Sigmoid colon (tissue), 6 donors: ENCODE measurements at regions not wholly inside any gene's neighbourhood (a gene's known extent, or its start where the extent isn't known, plus 50 kb on each side); places are given as distances from the start of the nearest gene placed in this dataset.

Experiments used
- DNase-seq: peaks from one replicate; pipeline ENCODE4 v3.0.0-alpha.2; 2019
- H3K27ac ChIP-seq, 4 donors: fragments of 200-600 bp; sonication (generic); one replicate each; pipeline ENCODE4 v1.5.1; 2016 to 2019; ENCODE audit warnings: mild to moderate bottlenecking in 1 of 4
- H3K27me3 ChIP-seq, 3 donors: fragments of 200-600 bp; sonication (generic); one replicate each; pipeline ENCODE4 v1.5.1; 2019; ENCODE audit warnings: mild to moderate bottlenecking in 1 of 3
- H3K36me3 ChIP-seq, 4 donors: fragments of 200-600 bp; sonication (generic); one replicate each; pipeline ENCODE4 v1.5.1; 2016 to 2019
- H3K4me1 ChIP-seq, 4 donors: fragments of 200-600 bp; sonication (generic); one replicate each; pipeline ENCODE4 v1.5.1; 2017 to 2019
- H3K4me3 ChIP-seq, 4 donors: fragments of 200-600 bp; sonication (generic); one replicate each; pipeline ENCODE4 v1.5.1; 2017 to 2019; ENCODE audit warnings: mild to moderate bottlenecking in 2 of 4, moderate library complexity in 1 of 4
- H3K9me3 ChIP-seq, 4 donors: fragments of 200-600 bp in 3 of 4; sonication (generic) in 3 of 4; one replicate each; pipeline versions ENCODE4 v1.5.1 to v1.6.1; 2013 to 2019
- CTCF ChIP-seq, 4 experiments: fragments of 450-650 bp in 3 of 4; fragments of 200-600 bp in 1 of 4; IDR thresholded peaks; one replicate each; pipeline ENCODE4 v1.5.1; 2016 to 2019; ENCODE audit warnings: antibody characterized with exemption in 4 of 4, mild to moderate bottlenecking in 3 of 4, moderate library complexity in 2 of 4
- EP300 ChIP-seq, 4 donors: sonication (generic); formaldehyde crosslinking; IDR thresholded peaks; one replicate each; pipeline ENCODE4 v1.6.1; 2017; ENCODE audit warnings: antibody characterized with exemption in 4 of 4
- POLR2A ChIP-seq, 2 donors: fragments of 450-650 bp; IDR thresholded peaks; one replicate each; pipeline ENCODE4 v1.6.1; 2016; ENCODE audit warnings: antibody characterized with exemption in 2 of 2, mild to moderate bottlenecking in 2 of 2, moderate library complexity in 2 of 2
- POLR2AphosphoS5 ChIP-seq, 4 donors: sonication (generic); formaldehyde crosslinking; IDR thresholded peaks; one replicate each; pipeline ENCODE4 v1.6.1; 2017; ENCODE audit warnings: antibody characterized with exemption in 4 of 4
- WGBS, 2 donors: extraction: QIAGEN DNeasy Blood & Tissue Kit; methylation state at CpG; one replicate each; pipeline ENCODE4 v1.1.7; 2013; 5-methylcytosine and 5-hydroxymethylcytosine counted together
- intact Hi-C: fragments of 100-400 bp; cut with DNase I; formaldehyde crosslinking; loops from one replicate; pipeline ENCODE4 v1.15.1; 2023
- donor health status: healthy with polysubstance abuse.
- donor health status: healthy.

GRCh38 chr19:34305221-34306083 lies 51.1 kb downstream of the GARRE1 start:
- H3K4me3 ChIP-seq, result no peak overlapping the region
- H3K9me3 ChIP-seq, result no peaks in the 10 kb centered on the region
- no peak overlapping the region for H3K27ac ChIP-seq
- intact Hi-C loops, result no loop called here
- WGBS, 2 donors, result 81 to 84% methylated on average over 10 of the region's 10 CpGs
- no peak for TF ChIP-seq EP300 (IDR thresholded peaks at IDR 0.05)
- TF ChIP-seq POLR2AphosphoS5 (IDR thresholded peaks at IDR 0.05), result no peak
- no peak for TF ChIP-seq POLR2A (IDR thresholded peaks at IDR 0.05)
- TF ChIP-seq CTCF (IDR thresholded peaks at IDR 0.05), result no peak
- peaks cover 0 to 5% (median 0%) of the 10 kb centered on the region in 4 donors for H3K4me1 ChIP-seq
- DNase-seq, result no peak
- no peaks in the 10 kb centered on the region for H3K27me3 ChIP-seq
- peaks cover 0 to 26% (median 12%) of the 10 kb centered on the region in 4 donors for H3K36me3 ChIP-seq

DNA sequence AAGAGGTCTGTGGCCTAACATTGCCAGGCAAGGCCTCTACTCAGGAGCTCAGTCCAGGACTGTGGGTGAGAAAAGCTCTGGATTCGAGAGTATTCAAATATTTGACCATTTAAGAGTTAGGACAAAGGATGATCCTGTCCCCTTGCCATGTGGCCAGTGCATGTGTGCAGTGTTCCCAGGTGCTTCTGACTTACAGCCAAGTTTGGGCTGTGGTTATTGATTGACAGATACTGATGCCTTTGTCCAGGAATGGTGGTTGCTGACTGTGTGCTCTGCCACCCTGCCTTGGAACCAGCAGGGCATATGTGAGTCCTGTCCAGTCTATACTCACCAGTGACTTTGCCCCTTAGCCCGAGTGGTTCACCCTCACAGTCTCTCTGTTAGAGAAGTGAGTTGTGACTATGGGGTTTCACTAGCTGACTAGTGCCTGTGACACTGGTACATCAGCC lies 51.9 kb downstream of the GARRE1 start:
- H3K4me3 ChIP-seq, result no peak overlapping the region
- no peak for TF ChIP-seq CTCF (IDR thresholded peaks at IDR 0.05)
- intact Hi-C loops, result no loop called here
- H3K4me1 ChIP-seq, result peaks cover 0 to 5% (median 0%) of the 10 kb centered on the region in 4 donors
- H3K27me3 ChIP-seq, result no peaks in the 10 kb centered on the region
- no peaks in the 10 kb centered on the region for H3K9me3 ChIP-seq
- DNase-seq, result no peak
- WGBS, 2 donors, result 13 to 67% methylated on average over 2 of the region's 2 CpGs
- peaks cover 0 to 18% (median 9%) of the 10 kb centered on the region in 4 donors for H3K36me3 ChIP-seq
- peak overlapping the region in 1 of 4 donors; percentile 22 for H3K27ac ChIP-seq

GRCh38 chr19:34306824-34307223 lies 52.5 kb downstream of the GARRE1 start:
- 69 to 86% methylated on average over 6 of the region's 6 CpGs for WGBS, 2 donors
- Histone ChIP-seq H3K9me3 (no peaks in the 10 kb centered on the region), H3K36me3 (peaks cover 0 to 18% (median 9%) of the 10 kb centered on the region in 4 donors), H3K4me3 (no peak overlapping the region), H3K4me1 (peaks cover 0 to 5% (median 0%) of the 10 kb centered on the region in 4 donors), H3K27me3 (no peaks in the 10 kb centered on the region), H3K27ac (no peak overlapping the region)
- intact Hi-C loops, result no loop called here
- DNase-seq, result no peak
- no peak for TF ChIP-seq CTCF (IDR thresholded peaks at IDR 0.05)
- no peak for TF ChIP-seq POLR2A (IDR thresholded peaks at IDR 0.05)
- no peak for TF ChIP-seq EP300 (IDR thresholded peaks at IDR 0.05)
- TF ChIP-seq POLR2AphosphoS5 (IDR thresholded peaks at IDR 0.05), result no peak

DNA sequence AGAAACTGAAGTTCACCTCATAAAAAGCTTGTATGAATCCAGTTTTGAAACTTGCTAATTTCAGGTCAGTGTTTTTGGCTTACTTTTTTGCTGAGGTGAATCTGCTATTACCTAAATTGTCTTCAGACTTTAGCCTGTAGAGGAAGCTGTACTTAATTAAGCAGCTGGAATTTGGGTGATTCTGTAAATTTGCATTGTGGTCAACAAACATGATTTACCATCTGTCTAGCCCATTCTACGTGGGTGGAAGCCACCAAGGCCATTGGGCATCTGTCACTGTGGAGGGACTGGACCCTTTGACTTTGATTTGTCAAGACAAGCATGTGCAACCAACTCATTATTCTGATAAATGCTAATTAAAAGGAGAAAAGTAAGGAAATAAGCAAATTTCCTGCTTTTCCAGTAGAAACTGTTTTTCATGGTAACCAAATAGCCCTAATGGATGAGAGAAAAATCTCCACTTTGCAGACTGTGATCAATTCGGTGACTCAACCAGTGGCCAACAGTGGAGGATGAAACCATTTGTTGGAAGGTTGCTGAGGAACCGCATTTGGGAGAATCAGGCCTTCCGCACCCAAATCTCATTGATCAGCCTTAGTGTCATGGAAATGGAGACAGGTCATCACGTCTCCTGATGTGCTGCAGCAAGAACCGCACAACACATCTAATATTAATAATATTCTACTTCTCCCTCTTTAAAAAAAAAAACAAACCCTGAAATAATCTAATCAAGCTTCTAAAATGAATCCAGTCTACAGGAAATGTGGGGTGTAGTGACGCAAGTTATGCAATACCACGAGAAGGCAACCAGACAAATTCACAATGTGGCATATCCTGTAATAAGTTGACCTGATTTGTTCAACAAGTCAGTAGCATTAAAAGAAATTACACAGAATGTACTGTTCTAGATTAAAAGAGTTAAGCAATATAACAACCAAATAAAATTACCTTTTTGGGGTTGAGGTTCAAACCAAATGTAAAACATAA lies 54.3 kb downstream of the GARRE1 start:
- Histone ChIP-seq H3K27ac (no peak overlapping the region), H3K9me3 (no peaks in the 10 kb centered on the region), H3K36me3 (peaks cover 0 to 12% (median 6%) of the 10 kb centered on the region in 4 donors), H3K4me1 (peaks cover 0 to 5% (median 0%) of the 10 kb centered on the region in 4 donors), H3K27me3 (no peaks in the 10 kb centered on the region), H3K4me3 (no peak overlapping the region)
- TF ChIP-seq CTCF (IDR thresholded peaks at IDR 0.05) (no peak), EP300 (IDR thresholded peaks at IDR 0.05) (no peak), POLR2A (IDR thresholded peaks at IDR 0.05) (no peak), POLR2AphosphoS5 (IDR thresholded peaks at IDR 0.05) (no peak)
- intact Hi-C loops, result no loop called here
- WGBS, 2 donors, result 83 to 90% methylated on average over 8 of the region's 8 CpGs
- DNase-seq, result peak; percentile 4
